GM06990 (cell line): ENCODE measurements at regions not wholly inside any gene's neighbourhood (a gene's known extent, or its start where the extent isn't known, plus 50 kb on each side); places are given as distances from the start of the nearest gene placed in this dataset.

Source experiments
- DNase-seq: peaks from one replicate; pipeline ENCODE4 v3.0.0-alpha.2; 2011; ENCODE audit not compliant: insufficient read length; ENCODE audit errors: extremely low read depth
- H3K27me3 ChIP-seq: replicated peaks from 2 replicates; pipeline ENCODE4 v1.6.0; 2011; ENCODE audit warnings: low read length; ENCODE audit not compliant: control insufficient read depth, insufficient read depth
- H3K36me3 ChIP-seq: 2 replicates; pipeline ENCODE4 v1.5.1; 2011; ENCODE audit warnings: low read length; ENCODE audit not compliant: control insufficient read depth, insufficient read depth
- H3K4me3 ChIP-seq: replicated peaks from 2 replicates; pipeline ENCODE4 v1.5.1; 2011; ENCODE audit warnings: low read depth, mild to moderate bottlenecking, control low read depth, low read length
- CTCF ChIP-seq: IDR thresholded peaks from 2 replicates; pipeline ENCODE4 v1.5.1; 2011; ENCODE audit warnings: low read length, control low read depth, mild to moderate bottlenecking, inconsistent platforms; ENCODE audit not compliant: insufficient read depth, poor library complexity, severe bottlenecking

- no peak for TF ChIP-seq CTCF
- H3K27me3 ChIP-seq: no peaks in the 10 kb centered on the region
- no peaks in the 10 kb centered on the region for H3K36me3 ChIP-seq
- DNase-seq: no peak
- H3K4me3 ChIP-seq: no peak overlapping the region
These were observed 166.1 kb downstream of the C11orf91 start for GRCh38 chr11:33534575-33534974.

- Histone ChIP-seq H3K4me3 (no peak overlapping the region), H3K36me3 (no peaks in the 10 kb centered on the region), H3K27me3 (no peaks in the 10 kb centered on the region)
- no peak for TF ChIP-seq CTCF
- DNase-seq: no peak
These were observed 167.1 kb downstream of the C11orf91 start for GRCh38 chr11:33533386-33534052.

- no peak for TF ChIP-seq CTCF
- no peak for DNase-seq
- no peaks in the 10 kb centered on the region for H3K36me3 ChIP-seq
- H3K27me3 ChIP-seq: no peaks in the 10 kb centered on the region
- no peak overlapping the region for H3K4me3 ChIP-seq
These were observed 167.8 kb downstream of the C11orf91 start for GRCh38 chr11:33532720-33533385.

GRCh38 chr11:33532257-33532656 lies 168.4 kb downstream of the C11orf91 start:
- Histone ChIP-seq H3K36me3 (no peaks in the 10 kb centered on the region), H3K27me3 (no peaks in the 10 kb centered on the region), H3K4me3 (no peak overlapping the region)
- TF ChIP-seq CTCF: no peak
- DNase-seq: no peak

- no peak for DNase-seq
- Histone ChIP-seq H3K4me3 (no peak overlapping the region), H3K36me3 (no peaks in the 10 kb centered on the region), H3K27me3 (no peaks in the 10 kb centered on the region)
- no peak for TF ChIP-seq CTCF
These were observed 168.9 kb downstream of the C11orf91 start for GRCh38 chr11:33531743-33532181.
